ENCODE measurements at regions not wholly inside any gene's neighbourhood (a gene's known extent, or its start where the extent isn't known, plus 50 kb on each side); places are given as distances from the start of the nearest gene placed in this dataset.
"Not testable (repeated sequence)": the region's sequence is repeated elsewhere in the genome, so short reads cannot be mapped to it uniquely, and the experiment has no call there.

DNA sequence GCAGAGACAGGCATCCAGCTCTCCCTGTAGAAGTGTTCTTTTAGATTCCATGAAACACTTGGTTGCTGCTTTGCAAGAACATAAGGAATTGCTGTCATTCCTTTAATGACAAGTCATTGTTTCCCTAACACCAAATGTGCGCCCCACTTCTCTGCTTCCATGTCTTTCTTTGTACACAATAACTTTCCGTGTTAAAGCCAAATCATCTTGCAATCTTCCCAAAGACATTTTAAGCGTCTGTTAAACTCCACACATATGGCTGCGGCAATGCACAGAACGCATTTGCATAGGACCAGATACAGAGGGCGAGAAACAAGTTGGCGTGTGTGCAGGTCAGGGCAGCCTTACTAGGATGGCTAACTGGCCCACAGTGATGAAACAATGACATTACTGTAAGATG is 399.3 kb upstream of the PRKCQ start:
- DNase-seq: no peak

DNA sequence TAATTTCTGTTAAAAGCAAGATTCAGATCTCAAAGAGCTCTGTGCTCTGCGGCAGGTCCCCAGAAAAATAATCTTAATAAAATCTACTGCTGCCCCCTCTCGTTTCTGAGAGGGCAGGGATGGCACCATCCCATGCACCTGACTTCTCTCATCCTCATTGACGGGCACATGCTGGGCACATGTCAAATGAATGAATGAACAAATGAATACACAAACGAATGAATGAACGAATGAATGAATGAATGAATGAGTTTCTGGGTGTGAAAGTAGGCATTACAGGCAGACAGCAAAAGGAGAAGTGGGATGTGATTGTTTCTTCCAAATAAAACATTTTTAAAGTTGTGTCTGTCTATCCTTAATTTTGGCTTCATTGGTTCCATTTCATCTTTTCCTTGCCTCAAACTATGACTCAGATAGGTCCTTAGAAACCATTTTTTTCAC is 398.1 kb upstream of the PRKCQ start:
- no peak for DNase-seq

- no peak for DNase-seq
These were observed 397.5 kb upstream of the PRKCQ start for GRCh38 chr10:6977398-6978186.

- DNase-seq: peak; percentile 31
These were observed 393.8 kb upstream of the PRKCQ start for GRCh38 chr10:6973899-6974298.

DNA sequence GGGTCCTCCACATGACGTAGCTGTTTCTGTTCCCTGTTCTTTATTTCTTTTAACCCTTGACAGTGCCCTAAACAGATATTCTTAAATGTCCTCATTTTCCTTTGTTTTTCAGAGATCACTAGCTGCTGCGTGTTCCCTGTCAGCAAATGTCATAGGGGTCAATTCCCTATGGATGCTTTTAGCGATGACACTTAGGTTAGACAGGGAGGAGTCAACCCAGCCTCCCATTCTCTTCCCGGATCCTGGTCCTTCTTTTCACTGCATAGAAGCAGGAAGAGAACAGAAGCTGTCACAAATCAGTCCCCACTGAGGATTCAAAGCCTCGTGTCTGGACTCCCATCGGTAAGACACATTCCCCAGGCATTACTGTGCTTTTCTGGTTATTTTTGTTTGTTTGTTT is 392.1 kb upstream of the PRKCQ start:
- no peak for DNase-seq

DNA sequence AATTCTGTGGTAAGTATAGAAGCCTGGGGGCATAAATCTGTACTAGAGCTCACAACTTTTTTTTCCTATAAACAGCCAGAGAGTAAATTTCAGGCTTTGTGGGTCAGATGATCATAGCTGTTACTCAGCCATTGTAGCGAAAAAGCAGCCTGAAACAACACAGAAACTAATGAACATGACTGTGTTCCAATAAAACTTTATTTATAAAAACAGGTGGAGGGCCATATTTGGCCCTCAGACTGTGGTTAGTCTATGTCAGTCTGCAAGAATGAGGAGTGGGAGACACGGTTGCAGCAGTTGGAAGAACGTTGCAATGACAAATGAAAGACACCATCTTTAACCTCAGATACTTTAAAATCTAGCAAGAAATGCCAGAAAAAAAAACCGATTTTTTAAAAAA is 389.6 kb upstream of the PRKCQ start:
- no peak for DNase-seq

DNA sequence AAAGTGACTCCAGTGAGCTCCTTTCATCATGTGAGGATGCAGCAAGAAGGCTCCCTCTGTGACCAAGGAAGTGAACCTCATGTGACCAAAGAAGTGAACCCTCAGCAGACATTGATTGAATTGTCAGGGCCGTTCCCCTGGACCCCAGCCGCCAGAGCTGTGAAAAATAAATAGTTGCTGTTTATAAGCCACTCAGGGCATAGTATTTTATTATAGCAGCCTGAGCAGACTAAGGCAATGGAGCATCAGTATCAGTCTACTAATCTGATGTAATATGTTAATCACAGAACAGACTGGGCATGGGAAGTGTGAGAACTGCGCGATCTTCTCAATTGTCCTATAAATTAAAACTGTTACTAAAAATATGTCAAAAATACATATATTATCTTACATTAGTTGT is 384.5 kb upstream of the PRKCQ start:
- DNase-seq: no peak

DNA sequence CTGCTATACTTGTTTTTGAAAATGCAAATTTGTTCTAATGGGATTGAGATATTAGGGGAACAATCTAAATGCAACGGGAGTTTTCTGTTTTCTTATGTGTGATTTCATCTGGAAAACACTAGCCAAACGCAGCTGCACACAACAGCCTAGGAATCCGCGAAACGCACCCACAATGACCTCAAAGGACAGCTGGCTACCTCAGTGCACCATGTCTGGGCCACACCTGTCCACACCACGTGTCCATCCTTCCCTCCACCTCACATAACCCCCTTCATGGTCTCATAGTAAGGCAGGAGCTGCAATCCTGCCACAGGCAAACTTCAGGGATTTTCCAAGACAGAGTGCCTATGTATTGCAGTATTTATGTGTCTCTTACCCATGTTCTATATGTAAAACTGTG is 382.5 kb upstream of the PRKCQ start:
- DNase-seq: no peak

- peak; percentile 17 for DNase-seq
These were observed 378.6 kb upstream of the PRKCQ start for GRCh38 chr10:6958711-6959110.

- peak; percentile 2 for DNase-seq
These were observed 378.2 kb upstream of the PRKCQ start for GRCh38 chr10:6958254-6958653.

GRCh38 chr10:6957851-6958250 is 377.8 kb upstream of the PRKCQ start:
- no peak for DNase-seq

DNA sequence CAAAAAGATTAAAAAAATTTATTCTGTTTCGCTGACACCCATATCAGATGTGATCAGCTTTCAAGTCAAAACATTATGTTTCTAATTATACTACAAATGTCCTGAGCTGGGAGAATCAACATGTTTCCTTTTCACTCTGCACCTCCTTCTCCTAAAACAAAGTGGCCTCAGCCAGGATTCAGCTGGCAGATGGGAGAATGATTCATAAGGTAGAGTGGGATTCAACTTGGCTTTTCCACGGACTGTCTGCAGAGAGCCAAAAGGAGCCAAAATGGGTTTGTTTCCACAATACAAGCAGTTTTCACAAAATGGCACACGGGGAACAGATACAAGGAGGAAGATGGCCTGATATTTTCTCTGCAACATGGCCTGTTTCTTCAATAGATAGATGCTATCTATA is 376.5 kb upstream of the PRKCQ start:
- DNase-seq: no peak

GRCh38 chr10:6953271-6953801 is 373.3 kb upstream of the PRKCQ start:
- no peak for DNase-seq

DNA sequence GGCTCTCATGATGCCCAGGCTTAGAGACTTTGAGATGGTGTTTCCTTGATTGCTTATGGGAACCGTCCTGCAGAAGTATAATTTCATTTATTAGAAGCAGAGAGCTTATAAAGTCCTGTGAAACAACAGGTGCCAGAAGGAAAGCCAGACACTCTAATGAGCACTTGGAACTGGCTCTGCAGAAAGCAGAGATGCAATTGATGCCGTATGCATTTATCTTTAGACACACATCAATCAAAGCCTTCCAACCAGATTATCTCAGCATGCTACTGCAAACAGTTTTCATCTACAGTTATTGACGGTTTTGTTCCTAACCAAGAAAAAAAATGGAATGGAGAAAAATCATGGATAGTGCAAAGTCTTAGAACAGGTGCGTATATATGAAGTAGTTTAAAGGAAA is 371.7 kb upstream of the PRKCQ start:
- DNase-seq: no peak

DNA sequence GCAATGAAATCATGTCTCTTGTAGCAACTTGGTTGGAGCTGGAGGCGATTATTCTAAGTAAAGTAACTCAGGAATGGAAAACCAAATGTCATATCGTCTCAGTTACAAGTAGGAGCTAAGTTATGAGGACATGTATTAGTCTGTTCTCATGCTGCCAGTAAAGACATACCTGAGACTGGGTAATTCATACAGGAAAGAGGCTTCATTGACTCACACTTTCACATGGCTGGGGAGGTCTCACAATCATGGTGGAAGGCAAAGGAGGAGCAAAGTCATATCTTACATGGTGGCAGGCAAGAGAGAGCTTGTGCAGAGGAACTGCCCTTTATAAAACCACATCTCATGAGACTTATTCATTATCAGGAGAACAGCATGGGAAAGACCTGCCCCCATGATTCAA is 370.1 kb upstream of the PRKCQ start:
- DNase-seq: no peak

GRCh38 chr10:6944436-6944835 is 364.4 kb upstream of the PRKCQ start:
- no peak for DNase-seq

DNA sequence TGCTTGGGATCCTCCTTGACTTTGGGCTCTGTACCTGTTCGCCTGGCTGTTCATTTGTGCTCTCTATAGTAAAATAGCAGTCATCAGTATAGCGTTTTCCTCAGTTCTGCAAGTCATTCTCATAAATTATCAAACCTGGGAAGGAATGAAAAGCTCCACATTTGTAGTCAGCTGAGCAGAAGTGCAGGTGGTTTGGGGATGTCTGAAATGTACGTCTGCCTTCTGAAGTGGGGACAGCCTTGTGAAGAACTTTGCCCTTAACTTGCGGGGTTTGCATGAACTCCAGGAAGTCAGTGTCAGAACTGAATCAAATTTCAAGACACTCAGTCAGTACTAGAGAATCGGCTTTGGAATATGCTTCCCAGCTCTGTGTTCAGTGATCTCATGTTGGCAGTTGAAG is 358.3 kb upstream of the PRKCQ start:
- DNase-seq: no peak

DNA sequence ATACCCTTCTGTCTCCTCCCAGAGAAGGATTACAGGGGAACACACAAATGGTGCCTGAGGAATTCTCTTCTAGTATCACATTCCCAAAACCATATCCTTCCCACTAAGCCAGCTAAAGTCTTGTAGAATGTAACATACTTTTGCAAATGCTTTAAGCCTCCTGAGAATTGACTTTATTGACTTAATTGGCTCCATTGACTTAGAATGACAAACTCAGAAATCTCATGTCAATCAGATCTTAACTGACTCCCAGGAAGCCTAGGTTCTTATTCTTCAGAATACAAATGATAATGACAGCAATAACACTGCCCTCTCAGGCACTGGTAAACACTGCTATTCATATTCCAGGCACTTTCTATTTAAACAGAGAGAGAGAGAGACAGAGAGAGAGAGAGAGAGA is 356.9 kb upstream of the PRKCQ start:
- no peak for DNase-seq

GRCh38 chr10:6929148-6929830 is 349.2 kb upstream of the PRKCQ start:
- peak; percentile 24 for DNase-seq

GRCh38 chr10:6928586-6928985 is 348.5 kb upstream of the PRKCQ start:
- peak; percentile 29 for DNase-seq

DNA sequence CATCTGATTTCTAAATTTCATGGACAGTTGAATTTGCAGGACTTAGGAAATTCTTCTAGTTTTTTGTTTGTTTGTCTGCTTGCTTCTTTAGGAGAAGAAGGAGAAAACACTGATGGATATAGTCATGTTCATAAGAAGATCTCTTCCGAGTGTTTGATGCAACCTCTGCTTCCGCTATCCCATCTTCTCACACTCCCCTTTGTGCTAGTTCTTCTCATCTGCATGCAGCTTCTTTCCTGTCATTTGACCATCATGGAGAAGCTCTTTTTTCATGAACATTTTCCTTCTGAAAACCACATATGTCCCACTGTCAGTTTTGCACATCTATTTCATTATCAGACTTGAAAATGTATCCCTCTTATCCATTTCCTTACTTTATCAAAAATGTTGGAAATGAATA is 346.9 kb upstream of the PRKCQ start:
- DNase-seq: no peak

DNA sequence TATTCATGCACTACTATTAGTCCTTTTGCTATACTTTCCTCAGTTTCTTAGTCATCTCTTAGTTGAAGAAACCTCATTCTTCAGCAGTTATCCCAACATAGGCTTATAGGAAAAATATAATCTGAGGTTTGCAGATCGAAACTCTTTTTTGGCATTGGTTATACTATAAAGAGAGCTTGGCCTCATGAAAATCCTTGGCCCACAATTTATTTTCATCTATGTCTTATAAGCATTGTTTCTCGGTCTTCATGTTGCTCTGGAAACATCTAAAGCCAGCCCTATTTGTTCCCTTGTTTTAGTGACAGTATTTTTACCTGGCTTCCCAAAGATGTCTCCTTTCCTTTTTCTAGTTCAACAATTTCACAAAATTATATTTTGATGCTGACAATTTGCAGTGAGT is 345.1 kb upstream of the PRKCQ start:
- DNase-seq: no peak

GRCh38 chr10:6924166-6924565 is 344.1 kb upstream of the PRKCQ start:
- no peak for DNase-seq

GRCh38 chr10:6921026-6921425 is 340.9 kb upstream of the PRKCQ start:
- not testable (repeated sequence) for DNase-seq

Measured in CD4-positive, alpha-beta T cell treated with Interleukin-4 for 4 hours (primary cell).